Heart left ventricle (tissue), 13 donors: ENCODE measurements at regions not wholly inside any gene's neighbourhood (a gene's known extent, or its start where the extent isn't known, plus 50 kb on each side); places are given as distances from the start of the nearest gene placed in this dataset.
"Not testable (repeated sequence)": the region's sequence is repeated elsewhere in the genome, so short reads cannot be mapped to it uniquely, and the experiment has no call there.

Experiments
- POLR2A ChIP-seq, 2 donors: fragments of 450-650 bp; IDR thresholded peaks; one replicate each; pipeline ENCODE4 v1.6.1; 2017; ENCODE audit warnings: antibody characterized with exemption in 2 of 2, mild to moderate bottlenecking in 2 of 2, moderate library complexity in 2 of 2
- TF ChIP-seq, protein P1 (sequence below), 12 donors: fragments of 200-600 bp; sonication (generic) in 4 of 12; IDR thresholded peaks; one replicate each; pipeline versions ENCODE4 v1.5.0 to v1.8.0; 2018 to 2022; ENCODE audit warnings: antibody characterized with exemption in 12 of 12, mild to moderate bottlenecking in 5 of 12
- donor health status: ischemic (EF 13 %, LVEDD 7.1; RV severe dilation, severe dysfunction).
- donor health status: DM: no; HTN: yes; CAD: no.
- donor health status: DM: no; HTN: no; CAD: no.
- donor health status: ischemic (EF 25% LVEDD 6.9; RV normal size, moderate dysfunction).
- donor health status: ischemic (EF 25% LVEDD 5.7; RV mildly dilated, moderate dysfunction).
- donor health status: ischemic (EF 35%, LVEDD 5.7; RV mildly dilated, moderate dysfunction).
- donor health status: nonischemic (EF 11% LVEDD 7.7; RV severe dilation, severe dysfunction).
- donor health status: DM: yes; HTN: yes; CAD: no.
- donor health status: PGD.
- donor health status: ischemic (EF 29% LVEDD 5.4; RV normal size, mild dysfunction).
- donor health status: nonischemic (EF 23%, LVEDD 6.1; RV moderate dilation, normal function).

DNA sequence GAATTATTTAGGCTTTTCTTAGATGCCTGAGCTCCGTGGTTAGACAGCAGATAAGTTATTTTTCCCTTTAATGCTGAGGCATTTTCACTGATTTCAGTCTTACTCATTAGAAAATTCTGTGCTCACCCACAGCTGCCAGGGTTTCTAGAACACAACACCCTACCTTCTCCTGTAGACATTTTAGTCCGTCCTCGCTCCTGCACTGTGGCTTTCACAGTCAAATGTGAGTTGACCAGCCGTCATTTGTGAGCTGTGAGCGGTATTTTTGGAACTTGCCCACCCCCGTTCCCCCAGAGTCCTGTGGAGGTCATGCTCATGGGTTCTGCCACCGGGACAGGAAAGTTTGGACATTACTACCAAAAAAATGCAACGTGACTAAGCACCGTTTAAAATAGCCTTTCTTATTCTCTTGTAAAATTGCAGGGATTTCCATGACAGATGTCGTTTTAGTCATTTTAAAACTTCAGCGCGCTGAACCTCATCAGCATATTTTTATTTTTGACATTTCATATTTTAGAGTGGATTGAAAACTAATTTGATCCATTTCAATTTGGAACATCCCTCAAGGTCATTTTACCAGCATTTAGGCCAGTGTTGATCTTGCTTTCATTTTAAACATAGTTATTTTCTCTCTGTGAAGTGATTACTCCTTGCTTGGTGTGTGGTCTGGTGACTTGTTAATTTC is 249.6 kb upstream of the PLGLB2 start:
- TF ChIP-seq, protein P1, sequence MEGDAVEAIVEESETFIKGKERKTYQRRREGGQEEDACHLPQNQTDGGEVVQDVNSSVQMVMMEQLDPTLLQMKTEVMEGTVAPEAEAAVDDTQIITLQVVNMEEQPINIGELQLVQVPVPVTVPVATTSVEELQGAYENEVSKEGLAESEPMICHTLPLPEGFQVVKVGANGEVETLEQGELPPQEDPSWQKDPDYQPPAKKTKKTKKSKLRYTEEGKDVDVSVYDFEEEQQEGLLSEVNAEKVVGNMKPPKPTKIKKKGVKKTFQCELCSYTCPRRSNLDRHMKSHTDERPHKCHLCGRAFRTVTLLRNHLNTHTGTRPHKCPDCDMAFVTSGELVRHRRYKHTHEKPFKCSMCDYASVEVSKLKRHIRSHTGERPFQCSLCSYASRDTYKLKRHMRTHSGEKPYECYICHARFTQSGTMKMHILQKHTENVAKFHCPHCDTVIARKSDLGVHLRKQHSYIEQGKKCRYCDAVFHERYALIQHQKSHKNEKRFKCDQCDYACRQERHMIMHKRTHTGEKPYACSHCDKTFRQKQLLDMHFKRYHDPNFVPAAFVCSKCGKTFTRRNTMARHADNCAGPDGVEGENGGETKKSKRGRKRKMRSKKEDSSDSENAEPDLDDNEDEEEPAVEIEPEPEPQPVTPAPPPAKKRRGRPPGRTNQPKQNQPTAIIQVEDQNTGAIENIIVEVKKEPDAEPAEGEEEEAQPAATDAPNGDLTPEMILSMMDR (IDR thresholded peaks at IDR 0.05), result not testable (repeated sequence)
- not testable (repeated sequence) for TF ChIP-seq POLR2A (IDR thresholded peaks at IDR 0.05)
